HEK293 (cell line): ENCODE measurements at regions not wholly inside any gene's neighbourhood (a gene's known extent, or its start where the extent isn't known, plus 50 kb on each side); places are given as distances from the start of the nearest gene placed in this dataset.

Experiments
- CTCF ChIA-PET: fragments of 350-600 bp; formaldehyde crosslinking; extraction: SDS; loops from one replicate; lab custom pipeline; 2021; ENCODE audit warnings: antibody characterized with exemption; lab: Yijun Ruan, JAX
- POLR2A ChIA-PET: fragments of 300-600 bp; formaldehyde crosslinking; extraction: SDS; loops from one replicate; lab custom pipeline; 2020; ENCODE audit warnings: antibody characterized with exemption, inconsistent platforms; lab: Yijun Ruan, JAX
- H3K27ac ChIP-seq: fragments of 200-500 bp; sonication (Bioruptor generic); 2 replicates; pipeline ENCODE4 v1.5.1; 2014; ENCODE audit warnings: low read depth, low read length, control low read depth, inconsistent platforms; ENCODE audit errors: extremely low read depth
- H3K36me3 ChIP-seq, 2 experiments: fragments of 200-500 bp in 1 of 2; sonication (Bioruptor generic) in 1 of 2; 1 replicate in 1 of 2; 2 replicates in 1 of 2; pipeline ENCODE4 v1.5.1; 2014 to 2017; ENCODE audit warnings: inconsistent platforms in 2 of 2, low read length in 2 of 2; ENCODE audit not compliant: control insufficient read depth in 2 of 2, insufficient read depth in 1 of 2
- H3K4me1 ChIP-seq: fragments of 200-500 bp; sonication (Bioruptor generic); 2 replicates; pipeline ENCODE4 v1.5.1; 2014; ENCODE audit warnings: mild to moderate bottlenecking, low read length, inconsistent platforms; ENCODE audit not compliant: control insufficient read depth, insufficient read depth
- H3K4me3 ChIP-seq: 2 replicates; pipeline ENCODE4 v1.5.1; 2011; ENCODE audit warnings: low read depth, mild to moderate bottlenecking, control low read depth, low read length, moderate library complexity
- H3K9me3 ChIP-seq: fragments of 200-500 bp; sonication (Bioruptor generic); 2 replicates; pipeline ENCODE4 v1.5.1; 2014; ENCODE audit warnings: low read depth, low read length, inconsistent platforms; ENCODE audit not compliant: control insufficient read depth, insufficient read depth
- HOXC10 ChIP-seq: sonication (generic); formaldehyde crosslinking; IDR thresholded peaks from 2 replicates; pipeline ENCODE4 v1.8.1; 2023; ENCODE audit warnings: mild to moderate bottlenecking, missing genetic modification reagents
- TRIM28 ChIP-seq: IDR thresholded peaks from 2 replicates; pipeline ENCODE4 v1.6.1; 2011; ENCODE audit warnings: low read length, control low read depth, borderline replicate concordance
- ZFP3 ChIP-seq: fragments of 450-650 bp; formaldehyde crosslinking; IDR thresholded peaks from 2 replicates; pipeline ENCODE4 v1.5.1; 2016; ENCODE audit warnings: low read depth, missing biosample characterization, missing genetic modification characterization
- ZFP41 ChIP-seq: fragments of 450-650 bp; formaldehyde crosslinking; IDR thresholded peaks from 2 replicates; pipeline ENCODE4 v1.5.1; 2016; ENCODE audit warnings: missing biosample characterization, missing genetic modification characterization, borderline replicate concordance
- ZNF221 ChIP-seq: fragments of 450-650 bp; formaldehyde crosslinking; IDR thresholded peaks from 2 replicates; pipeline ENCODE4 v1.5.1; 2017; ENCODE audit warnings: missing biosample characterization, missing genetic modification characterization, borderline replicate concordance
- ZNF274 ChIP-seq, 2 experiments: fragments of 200-500 bp in 1 of 2; fragments of 450-650 bp in 1 of 2; sonication (Bioruptor generic) in 1 of 2; formaldehyde crosslinking in 1 of 2; IDR thresholded peaks; 2 replicates each; pipeline versions ENCODE4 v1.5.1 to v1.6.1; 2014 to 2016; ENCODE audit warnings: borderline replicate concordance in 1 of 2, inconsistent platforms in 1 of 2, low read length in 1 of 2, missing biosample characterization in 1 of 2, missing genetic modification characterization in 1 of 2
- ZNF433 ChIP-seq: fragments of 450-650 bp; formaldehyde crosslinking; IDR thresholded peaks from 2 replicates; pipeline ENCODE4 v1.5.1; 2016; ENCODE audit warnings: missing biosample characterization, missing genetic modification characterization, low read depth
- ZNF473 ChIP-seq: fragments of 450-650 bp; formaldehyde crosslinking; IDR thresholded peaks from 2 replicates; pipeline ENCODE4 v1.5.1; 2017; ENCODE audit warnings: missing biosample characterization, missing genetic modification characterization
- ZNF555 ChIP-seq: fragments of 450-650 bp; formaldehyde crosslinking; conservative IDR thresholded peaks from 2 replicates; pipeline ENCODE4 v1.5.1; 2017; ENCODE audit warnings: missing biosample characterization, mild to moderate bottlenecking, missing genetic modification characterization, inconsistent platforms
- ZNF629 ChIP-seq: fragments of 450-650 bp; formaldehyde crosslinking; IDR thresholded peaks from 2 replicates; pipeline ENCODE4 v1.5.1; 2017; ENCODE audit warnings: missing biosample characterization, missing genetic modification characterization
- TF ChIP-seq, protein P1 (sequence below): fragments of 450-650 bp; formaldehyde crosslinking; IDR thresholded peaks from 2 replicates; pipeline ENCODE4 v1.5.1; 2016; ENCODE audit warnings: missing biosample characterization, missing genetic modification characterization
- TF ChIP-seq, protein P2 (sequence below): fragments of 450-650 bp; formaldehyde crosslinking; IDR thresholded peaks from 2 replicates; pipeline ENCODE4 v1.5.1; 2017; ENCODE audit warnings: missing biosample characterization, missing genetic modification characterization
- TF ChIP-seq, protein P3 (sequence below): fragments of 450-650 bp; formaldehyde crosslinking; IDR thresholded peaks from 2 replicates; pipeline ENCODE4; 2016; ENCODE audit warnings: missing biosample characterization, missing genetic modification characterization
- TF ChIP-seq, protein P4 (sequence below): fragments of 450-650 bp; formaldehyde crosslinking; IDR thresholded peaks from 2 replicates; pipeline ENCODE4 v1.5.1; 2016; ENCODE audit warnings: missing biosample characterization, missing genetic modification characterization
- TF ChIP-seq, protein P5 (sequence below): fragments of 450-650 bp; formaldehyde crosslinking; IDR thresholded peaks from 2 replicates; pipeline ENCODE4 v1.5.1; 2016; ENCODE audit warnings: missing biosample characterization, missing genetic modification characterization, borderline replicate concordance
- TF ChIP-seq, protein P6 (sequence below): fragments of 450-650 bp; formaldehyde crosslinking; IDR thresholded peaks from 2 replicates; pipeline ENCODE4 v1.5.1; 2017; ENCODE audit warnings: missing biosample characterization, missing genetic modification characterization

DNA sequence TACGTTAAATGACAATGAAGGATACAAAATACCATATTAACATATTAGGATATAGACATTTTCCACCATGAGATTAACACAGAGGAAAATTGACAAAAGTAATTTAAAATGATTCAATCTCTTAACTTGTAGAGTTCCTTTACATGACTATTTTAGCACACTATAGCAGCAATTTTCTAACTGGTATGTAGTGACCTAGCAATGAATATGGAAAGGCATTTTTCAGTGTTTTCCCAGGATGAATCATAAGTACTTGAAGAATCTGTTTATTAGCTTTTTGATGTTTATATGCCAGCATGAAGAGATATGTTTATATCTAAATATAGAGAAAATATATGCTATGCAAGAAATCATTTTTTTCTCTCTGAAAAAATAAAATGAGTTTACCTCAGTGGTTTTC is 782.5 kb upstream of the CDH10 start (continued):
- TF ChIP-seq, protein P1, sequence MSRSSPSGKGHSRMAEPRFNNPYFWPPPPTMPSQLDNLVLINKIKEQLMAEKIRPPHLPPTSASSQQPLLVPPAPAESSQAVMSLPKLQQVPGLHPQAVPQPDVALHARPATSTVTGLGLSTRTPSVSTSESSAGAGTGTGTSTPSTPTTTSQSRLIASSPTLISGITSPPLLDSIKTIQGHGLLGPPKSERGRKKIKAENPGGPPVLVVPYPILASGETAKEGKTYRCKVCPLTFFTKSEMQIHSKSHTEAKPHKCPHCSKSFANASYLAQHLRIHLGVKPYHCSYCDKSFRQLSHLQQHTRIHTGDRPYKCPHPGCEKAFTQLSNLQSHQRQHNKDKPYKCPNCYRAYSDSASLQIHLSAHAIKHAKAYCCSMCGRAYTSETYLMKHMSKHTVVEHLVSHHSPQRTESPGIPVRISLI (tag by site-specific recombination): no peak
- TF ChIP-seq ZFP41 (tag by site-specific recombination): no peak
- no peak for TF ChIP-seq ZNF555 (tag by site-specific recombination)
- TF ChIP-seq ZNF433 (tag by site-specific recombination): no peak
- no peak for TF ChIP-seq HOXC10 (CRISPR knock-in tag)
- TF ChIP-seq ZNF274 (IDR thresholded peaks at IDR 0.05; ENCODE audit: low read length): no peak
- no peak for TF ChIP-seq ZNF274 (tag by site-specific recombination; IDR thresholded peaks at IDR 0.05; ENCODE audit: borderline replicate concordance)
- TF ChIP-seq, protein P2, sequence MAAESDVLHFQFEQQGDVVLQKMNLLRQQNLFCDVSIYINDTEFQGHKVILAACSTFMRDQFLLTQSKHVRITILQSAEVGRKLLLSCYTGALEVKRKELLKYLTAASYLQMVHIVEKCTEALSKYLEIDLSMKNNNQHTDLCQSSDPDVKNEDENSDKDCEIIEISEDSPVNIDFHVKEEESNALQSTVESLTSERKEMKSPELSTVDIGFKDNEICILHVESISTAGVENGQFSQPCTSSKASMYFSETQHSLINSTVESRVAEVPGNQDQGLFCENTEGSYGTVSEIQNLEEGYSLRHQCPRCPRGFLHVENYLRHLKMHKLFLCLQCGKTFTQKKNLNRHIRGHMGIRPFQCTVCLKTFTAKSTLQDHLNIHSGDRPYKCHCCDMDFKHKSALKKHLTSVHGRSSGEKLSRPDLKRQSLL (tag by site-specific recombination): no peak
- TF ChIP-seq ZNF221 (tag by site-specific recombination): no peak
- TF ChIP-seq, protein P3, sequence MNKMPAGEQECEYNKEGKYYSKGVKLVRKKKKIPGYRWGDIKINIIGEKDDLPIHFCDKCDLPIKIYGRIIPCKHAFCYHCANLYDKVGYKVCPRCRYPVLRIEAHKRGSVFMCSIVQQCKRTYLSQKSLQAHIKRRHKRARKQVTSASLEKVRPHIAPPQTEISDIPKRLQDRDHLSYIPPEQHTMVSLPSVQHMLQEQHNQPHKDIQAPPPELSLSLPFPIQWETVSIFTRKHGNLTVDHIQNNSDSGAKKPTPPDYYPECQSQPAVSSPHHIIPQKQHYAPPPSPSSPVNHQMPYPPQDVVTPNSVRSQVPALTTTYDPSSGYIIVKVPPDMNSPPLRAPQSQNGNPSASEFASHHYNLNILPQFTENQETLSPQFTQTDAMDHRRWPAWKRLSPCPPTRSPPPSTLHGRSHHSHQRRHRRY: no peak
- no peak for TF ChIP-seq ZFP3 (tag by site-specific recombination)
- no peak for TF ChIP-seq ZNF473 (tag by site-specific recombination)
- TF ChIP-seq, protein P4, sequence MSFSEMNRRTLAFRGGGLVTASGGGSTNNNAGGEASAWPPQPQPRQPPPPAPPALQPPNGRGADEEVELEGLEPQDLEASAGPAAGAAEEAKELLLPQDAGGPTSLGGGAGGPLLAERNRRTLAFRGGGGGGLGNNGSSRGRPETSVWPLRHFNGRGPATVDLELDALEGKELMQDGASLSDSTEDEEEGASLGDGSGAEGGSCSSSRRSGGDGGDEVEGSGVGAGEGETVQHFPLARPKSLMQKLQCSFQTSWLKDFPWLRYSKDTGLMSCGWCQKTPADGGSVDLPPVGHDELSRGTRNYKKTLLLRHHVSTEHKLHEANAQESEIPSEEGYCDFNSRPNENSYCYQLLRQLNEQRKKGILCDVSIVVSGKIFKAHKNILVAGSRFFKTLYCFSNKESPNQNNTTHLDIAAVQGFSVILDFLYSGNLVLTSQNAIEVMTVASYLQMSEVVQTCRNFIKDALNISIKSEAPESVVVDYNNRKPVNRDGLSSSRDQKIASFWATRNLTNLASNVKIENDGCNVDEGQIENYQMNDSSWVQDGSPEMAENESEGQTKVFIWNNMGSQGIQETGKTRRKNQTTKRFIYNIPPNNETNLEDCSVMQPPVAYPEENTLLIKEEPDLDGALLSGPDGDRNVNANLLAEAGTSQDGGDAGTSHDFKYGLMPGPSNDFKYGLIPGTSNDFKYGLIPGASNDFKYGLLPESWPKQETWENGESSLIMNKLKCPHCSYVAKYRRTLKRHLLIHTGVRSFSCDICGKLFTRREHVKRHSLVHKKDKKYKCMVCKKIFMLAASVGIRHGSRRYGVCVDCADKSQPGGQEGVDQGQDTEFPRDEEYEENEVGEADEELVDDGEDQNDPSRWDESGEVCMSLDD (tag by site-specific recombination): no peak
- TF ChIP-seq TRIM28: no peak
- TF ChIP-seq, protein P5, sequence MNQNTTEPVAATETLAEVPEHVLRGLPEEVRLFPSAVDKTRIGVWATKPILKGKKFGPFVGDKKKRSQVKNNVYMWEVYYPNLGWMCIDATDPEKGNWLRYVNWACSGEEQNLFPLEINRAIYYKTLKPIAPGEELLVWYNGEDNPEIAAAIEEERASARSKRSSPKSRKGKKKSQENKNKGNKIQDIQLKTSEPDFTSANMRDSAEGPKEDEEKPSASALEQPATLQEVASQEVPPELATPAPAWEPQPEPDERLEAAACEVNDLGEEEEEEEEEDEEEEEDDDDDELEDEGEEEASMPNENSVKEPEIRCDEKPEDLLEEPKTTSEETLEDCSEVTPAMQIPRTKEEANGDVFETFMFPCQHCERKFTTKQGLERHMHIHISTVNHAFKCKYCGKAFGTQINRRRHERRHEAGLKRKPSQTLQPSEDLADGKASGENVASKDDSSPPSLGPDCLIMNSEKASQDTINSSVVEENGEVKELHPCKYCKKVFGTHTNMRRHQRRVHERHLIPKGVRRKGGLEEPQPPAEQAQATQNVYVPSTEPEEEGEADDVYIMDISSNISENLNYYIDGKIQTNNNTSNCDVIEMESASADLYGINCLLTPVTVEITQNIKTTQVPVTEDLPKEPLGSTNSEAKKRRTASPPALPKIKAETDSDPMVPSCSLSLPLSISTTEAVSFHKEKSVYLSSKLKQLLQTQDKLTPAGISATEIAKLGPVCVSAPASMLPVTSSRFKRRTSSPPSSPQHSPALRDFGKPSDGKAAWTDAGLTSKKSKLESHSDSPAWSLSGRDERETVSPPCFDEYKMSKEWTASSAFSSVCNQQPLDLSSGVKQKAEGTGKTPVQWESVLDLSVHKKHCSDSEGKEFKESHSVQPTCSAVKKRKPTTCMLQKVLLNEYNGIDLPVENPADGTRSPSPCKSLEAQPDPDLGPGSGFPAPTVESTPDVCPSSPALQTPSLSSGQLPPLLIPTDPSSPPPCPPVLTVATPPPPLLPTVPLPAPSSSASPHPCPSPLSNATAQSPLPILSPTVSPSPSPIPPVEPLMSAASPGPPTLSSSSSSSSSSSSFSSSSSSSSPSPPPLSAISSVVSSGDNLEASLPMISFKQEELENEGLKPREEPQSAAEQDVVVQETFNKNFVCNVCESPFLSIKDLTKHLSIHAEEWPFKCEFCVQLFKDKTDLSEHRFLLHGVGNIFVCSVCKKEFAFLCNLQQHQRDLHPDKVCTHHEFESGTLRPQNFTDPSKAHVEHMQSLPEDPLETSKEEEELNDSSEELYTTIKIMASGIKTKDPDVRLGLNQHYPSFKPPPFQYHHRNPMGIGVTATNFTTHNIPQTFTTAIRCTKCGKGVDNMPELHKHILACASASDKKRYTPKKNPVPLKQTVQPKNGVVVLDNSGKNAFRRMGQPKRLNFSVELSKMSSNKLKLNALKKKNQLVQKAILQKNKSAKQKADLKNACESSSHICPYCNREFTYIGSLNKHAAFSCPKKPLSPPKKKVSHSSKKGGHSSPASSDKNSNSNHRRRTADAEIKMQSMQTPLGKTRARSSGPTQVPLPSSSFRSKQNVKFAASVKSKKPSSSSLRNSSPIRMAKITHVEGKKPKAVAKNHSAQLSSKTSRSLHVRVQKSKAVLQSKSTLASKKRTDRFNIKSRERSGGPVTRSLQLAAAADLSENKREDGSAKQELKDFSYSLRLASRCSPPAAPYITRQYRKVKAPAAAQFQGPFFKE (tag by site-specific recombination): no peak

DNA sequence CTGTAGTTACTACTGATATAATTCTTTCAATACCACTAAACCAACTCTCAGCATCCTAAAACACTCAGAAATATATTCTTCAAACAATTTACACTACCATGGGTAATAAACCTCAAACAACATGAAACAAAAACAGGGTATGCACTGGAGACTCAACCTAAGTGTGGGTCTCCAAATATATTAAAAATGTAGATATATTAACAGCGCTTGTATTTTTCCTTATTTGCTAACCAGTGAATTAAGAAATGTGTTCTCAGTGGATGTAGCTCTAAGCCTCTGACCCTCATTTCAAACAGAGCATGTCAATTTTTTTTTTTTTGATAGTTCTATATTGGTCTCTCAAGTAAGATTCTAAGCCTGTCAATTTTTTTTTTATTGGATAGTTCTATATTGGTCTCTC is 778.5 kb upstream of the CDH10 start:
- Histone ChIP-seq H3K4me1 (no peaks in the 10 kb centered on the region), H3K4me3 (no peak overlapping the region), H3K9me3 (no peaks in the 10 kb centered on the region), H3K27ac (no peak overlapping the region), H3K36me3 (no peaks in the 10 kb centered on the region)
- ChIA-PET CTCF (no interaction called here), POLR2A (no interaction called here)
- TF ChIP-seq ZNF629 (tag by site-specific recombination): no peak
- TF ChIP-seq, protein P6, sequence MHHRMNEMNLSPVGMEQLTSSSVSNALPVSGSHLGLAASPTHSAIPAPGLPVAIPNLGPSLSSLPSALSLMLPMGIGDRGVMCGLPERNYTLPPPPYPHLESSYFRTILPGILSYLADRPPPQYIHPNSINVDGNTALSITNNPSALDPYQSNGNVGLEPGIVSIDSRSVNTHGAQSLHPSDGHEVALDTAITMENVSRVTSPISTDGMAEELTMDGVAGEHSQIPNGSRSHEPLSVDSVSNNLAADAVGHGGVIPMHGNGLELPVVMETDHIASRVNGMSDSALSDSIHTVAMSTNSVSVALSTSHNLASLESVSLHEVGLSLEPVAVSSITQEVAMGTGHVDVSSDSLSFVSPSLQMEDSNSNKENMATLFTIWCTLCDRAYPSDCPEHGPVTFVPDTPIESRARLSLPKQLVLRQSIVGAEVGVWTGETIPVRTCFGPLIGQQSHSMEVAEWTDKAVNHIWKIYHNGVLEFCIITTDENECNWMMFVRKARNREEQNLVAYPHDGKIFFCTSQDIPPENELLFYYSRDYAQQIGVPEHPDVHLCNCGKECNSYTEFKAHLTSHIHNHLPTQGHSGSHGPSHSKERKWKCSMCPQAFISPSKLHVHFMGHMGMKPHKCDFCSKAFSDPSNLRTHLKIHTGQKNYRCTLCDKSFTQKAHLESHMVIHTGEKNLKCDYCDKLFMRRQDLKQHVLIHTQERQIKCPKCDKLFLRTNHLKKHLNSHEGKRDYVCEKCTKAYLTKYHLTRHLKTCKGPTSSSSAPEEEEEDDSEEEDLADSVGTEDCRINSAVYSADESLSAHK (tag by site-specific recombination): no peak
